B cell (primary cell): ENCODE measurements at regions not wholly inside any gene's neighbourhood (a gene's known extent, or its start where the extent isn't known, plus 50 kb on each side); places are given as distances from the start of the nearest gene placed in this dataset.
A peak's percentile ranks its signal among the peaks of the same experiment; 100 is the strongest.

Source experiments
- ATAC-seq: fragments of 200-7000 bp; cut with Tn5 transposase; one replicate; pipeline ENCODE4 v1.10.0; 2021; ENCODE audit warnings: low read depth, mild to moderate bottlenecking, moderate number of reproducible peaks, moderate library complexity
- CTCF ChIA-PET: fragments of 350-600 bp; sonication (Branson Sonifier 250); formaldehyde crosslinking; loops from one replicate; lab custom pipeline; 2021; ENCODE audit warnings: antibody characterized with exemption, inconsistent platforms; lab: Charles Lee
- POLR2A ChIA-PET: fragments of 350-600 bp; sonication (Branson Sonifier 250); formaldehyde crosslinking; loops from one replicate; lab custom pipeline; 2021; ENCODE audit warnings: antibody characterized with exemption; lab: Charles Lee
- DNase-seq: peaks from one replicate; pipeline ENCODE4 v3.0.0; 2013
- H2AFZ ChIP-seq: 2 replicates; pipeline ENCODE4 v1.6.1; 2012; ENCODE audit warnings: mild to moderate bottlenecking, low read depth, low read length; ENCODE audit not compliant: insufficient read depth, poor library complexity, severe bottlenecking
- H3K27ac ChIP-seq, 2 donors: 1 replicate in 1 of 2; 2 replicates in 1 of 2; pipeline ENCODE4 v1.5.1; 2012 to 2013; ENCODE audit warnings: low read length in 2 of 2, mild to moderate bottlenecking in 2 of 2, moderate library complexity in 1 of 2
- H3K27me3 ChIP-seq, 4 experiments: fragments of 200-600 bp in 1 of 4; sonication (generic) in 1 of 4; replicated peaks in 1 of 4; 1 replicate in 2 of 4; 2 replicates in 2 of 4; pipeline versions ENCODE4 v1.6.1 to v1.7.0; 2013 to 2016; ENCODE audit warnings: low read length in 3 of 4, mild to moderate bottlenecking in 2 of 4, mixed read lengths in 1 of 4, moderate library complexity in 1 of 4; ENCODE audit not compliant: insufficient read depth in 4 of 4, control insufficient read depth in 3 of 4; ENCODE audit errors: control extremely low read depth in 1 of 4
- H3K36me3 ChIP-seq, 2 experiments: replicated peaks in 1 of 2; 1 replicate in 1 of 2; 2 replicates in 1 of 2; pipeline versions ENCODE4 v1.6.1 to v1.7.1; 2013; ENCODE audit warnings: low read length in 1 of 2; ENCODE audit not compliant: insufficient read depth in 2 of 2, control insufficient read depth in 1 of 2; ENCODE audit errors: control extremely low read depth in 1 of 2, extremely low read depth in 1 of 2
- H3K4me1 ChIP-seq, 2 donors: fragments of 200-600 bp in 1 of 2; sonication (generic) in 1 of 2; 1 replicate in 1 of 2; 2 replicates in 1 of 2; pipeline versions ENCODE4 v1.5.1 to v1.6.1; 2013 to 2017; ENCODE audit warnings: low read length in 2 of 2; ENCODE audit not compliant: control insufficient read depth in 2 of 2, insufficient read depth in 2 of 2
- H3K4me2 ChIP-seq: replicated peaks from 2 replicates; pipeline ENCODE3; 2012; ENCODE audit warnings: mild to moderate bottlenecking, low read depth, low read length; ENCODE audit not compliant: poor library complexity, severe bottlenecking
- H3K4me3 ChIP-seq, 5 experiments: fragments of 200-600 bp in 1 of 5; sonication (generic) in 1 of 5; 1 replicate in 3 of 5; 2 replicates in 2 of 5; pipeline versions ENCODE4 v1.5.1 to v1.7.0; 2011 to 2016; ENCODE audit warnings: low read length in 4 of 5, mild to moderate bottlenecking in 4 of 5, low read depth in 2 of 5, control low read depth in 1 of 5, moderate library complexity in 1 of 5; ENCODE audit not compliant: insufficient read depth in 1 of 5; ENCODE audit errors: control extremely low read depth in 1 of 5, extremely low read depth in 1 of 5
- H3K79me2 ChIP-seq: fragments of 200-600 bp; sonication (generic); one replicate; pipeline ENCODE4 v1.6.0; 2016; ENCODE audit warnings: low read length; ENCODE audit not compliant: control insufficient read depth, insufficient read depth
- H3K9ac ChIP-seq: fragments of 200-600 bp; sonication (generic); 2 replicates; pipeline ENCODE4 v1.6.1; 2017; ENCODE audit warnings: mild to moderate bottlenecking, low read length, moderate library complexity
- H3K9me3 ChIP-seq, 3 donors: one replicate each; pipeline versions ENCODE4 v1.6.1 to v1.7.1; 2013; ENCODE audit warnings: low read length in 2 of 3; ENCODE audit not compliant: control insufficient read depth in 2 of 3, insufficient read depth in 1 of 3; ENCODE audit errors: control extremely low read depth in 1 of 3
- H4K20me1 ChIP-seq: 2 replicates; pipeline ENCODE4 v1.6.0; 2012; ENCODE audit warnings: mild to moderate bottlenecking, low read length; ENCODE audit not compliant: insufficient read depth, control insufficient read depth, poor library complexity, severe bottlenecking
- H3K27ac Mint-ChIP-seq: one replicate; pipeline ENCODE4 v1.8.0; 2021; ENCODE audit warnings: mixed read lengths
- H3K27me3 Mint-ChIP-seq: one replicate; pipeline ENCODE4 v1.8.0; 2021; ENCODE audit warnings: mixed read lengths
- H3K4me1 Mint-ChIP-seq: one replicate; pipeline ENCODE4 v1.8.0; 2021; ENCODE audit warnings: mixed read lengths
- H3K4me3 Mint-ChIP-seq: one replicate; pipeline ENCODE4 v1.8.0; 2021; ENCODE audit warnings: mixed read lengths
- H3K9me3 Mint-ChIP-seq: one replicate; pipeline ENCODE4 v1.8.0; 2022; ENCODE audit warnings: mixed read lengths; ENCODE audit not compliant: insufficient read depth
- CTCF ChIP-seq: fragments of 200-600 bp; IDR thresholded peaks from one replicate; pipeline ENCODE4 v1.8.0; 2022; ENCODE audit warnings: antibody characterized with exemption, mild to moderate bottlenecking
- EZH2 ChIP-seq: IDR thresholded peaks from 2 replicates; pipeline ENCODE4 v1.6.1; 2012; ENCODE audit warnings: borderline replicate concordance, low read depth, mild to moderate bottlenecking, moderate library complexity, low read length; ENCODE audit not compliant: insufficient read depth, poor library complexity, severe bottlenecking
- whole genome bisulfite sequencing: methylation state at CpG from one replicate; pipeline ENCODE4 v1.1.5; 2013; ENCODE audit warnings: missing lambda C conversion rate; ENCODE audit not compliant: insufficient coverage; 5-methylcytosine and 5-hydroxymethylcytosine counted together
- intact Hi-C: fragments of 100-400 bp; cut with micrococcal nuclease; formaldehyde crosslinking; loops from one replicate; pipeline ENCODE4 v1.10.0; 2022

- 100% methylated on average over 1 of the region's 4 CpGs for WGBS
- Mint-ChIP-seq H3K4me3 (peak overlapping the region; percentile 30), H3K27me3 (peaks cover 5% of the 10 kb centered on the region), H3K4me1 (peaks cover 39% of the 10 kb centered on the region), H3K9me3 (no peaks in the 10 kb centered on the region), H3K27ac (no peak overlapping the region)
- ATAC-seq: no peak
- Histone ChIP-seq H3K9me3 (no peaks in the 10 kb centered on the region), H2AFZ (peak overlapping the region; percentile 34), H4K20me1 (no peaks in the 10 kb centered on the region), H3K9ac (no peak overlapping the region), H3K4me1 (peaks cover 32 to 36% of the 10 kb centered on the region in 2 donors), H3K27ac (no peak overlapping the region), H3K79me2 (no peaks in the 10 kb centered on the region), H3K27me3 (no peaks in the 10 kb centered on the region), H3K4me2 (peak overlapping the region; percentile 44), H3K4me3 (no peak overlapping the region), H3K36me3 (no peaks in the 10 kb centered on the region)
- CTCF ChIA-PET: no interaction called here
- no peak for DNase-seq
- intact Hi-C loops: loop anchor here (10.0 kb wide), 1 partner anchor 63 kb away; no protein-coding TSS in a partner anchor
- POLR2A ChIA-PET: no interaction called here
- TF ChIP-seq EZH2: no peak
- no peak for TF ChIP-seq CTCF
These were observed 158.9 kb upstream of the FGGY start for GRCh38 chr1:59137968-59138367.

GRCh38 chr1:59138402-59138801, 158.5 kb upstream of the FGGY start:
- peaks cover 32 to 38% of the 10 kb centered on the region in 2 donors for H3K4me1 ChIP-seq
- no peaks in the 10 kb centered on the region for H3K36me3 ChIP-seq
- peak overlapping the region; percentile 44 for H3K4me2 ChIP-seq
- 40% methylated on average over 1 of the region's 5 CpGs for WGBS
- H2AFZ ChIP-seq: peak overlapping the region; percentile 34
- Mint-ChIP-seq H3K9me3 (no peaks in the 10 kb centered on the region), H3K4me1 (peaks cover 41% of the 10 kb centered on the region), H3K27me3 (peaks cover 1% of the 10 kb centered on the region), H3K27ac (peak overlapping the region; percentile 4), H3K4me3 (peak overlapping the region; percentile 1)
- H4K20me1 ChIP-seq: no peaks in the 10 kb centered on the region
- ChIA-PET POLR2A (no interaction called here), CTCF (no interaction called here)
- no peak for TF ChIP-seq CTCF
- TF ChIP-seq EZH2: no peak
- intact Hi-C loops: loop anchor here (10.0 kb wide), 1 partner anchor 64 kb away; no protein-coding TSS in a partner anchor
- H3K9me3 ChIP-seq: no peaks in the 10 kb centered on the region
- H3K27ac ChIP-seq: no peak overlapping the region
- DNase-seq (peak; percentile 25), ATAC-seq (peak; percentile 33)
- H3K9ac ChIP-seq: no peak overlapping the region
- no peaks in the 10 kb centered on the region for H3K79me2 ChIP-seq
- no peak overlapping the region for H3K4me3 ChIP-seq
- H3K27me3 ChIP-seq: no peaks in the 10 kb centered on the region
